Activated CD8-positive, alpha-beta memory T cell treated with anti-CD3 and anti-CD28 coated beads, Interleukin-2, amount 10 ng/mL, durations not matched to agents 7 days and 5 days (primary cell): ENCODE measurements at regions not wholly inside any gene's neighbourhood (a gene's known extent, or its start where the extent isn't known, plus 50 kb on each side); places are given as distances from the start of the nearest gene placed in this dataset.
"Not testable (repeated sequence)": the region's sequence is repeated elsewhere in the genome, so short reads cannot be mapped to it uniquely, and the experiment has no call there.

Source experiments
- ATAC-seq: fragments of 150-1000 bp; cut with Tn5 transposase; one replicate; pipeline ENCODE4 v1.10.0; 2021; ENCODE audit warnings: moderate library complexity
- CTCF ChIA-PET: fragments of 350-600 bp; sonication (Branson Sonifier 250); formaldehyde crosslinking; loops from one replicate; lab custom pipeline; 2021; ENCODE audit warnings: antibody characterized with exemption; lab: Charles Lee
- DNase-seq: peaks from one replicate; pipeline ENCODE4 v3.0.0-alpha.2; 2020
- H3K27ac Mint-ChIP-seq: one replicate; pipeline ENCODE4 v1.8.0; 2021; ENCODE audit warnings: mild to moderate bottlenecking, mixed read lengths
- H3K27me3 Mint-ChIP-seq: one replicate; pipeline ENCODE4 v1.8.0; 2021; ENCODE audit warnings: mixed read lengths
- H3K36me3 Mint-ChIP-seq: one replicate; pipeline ENCODE4 v1.8.0; 2021; ENCODE audit warnings: mild to moderate bottlenecking, mixed read lengths
- H3K4me1 Mint-ChIP-seq: one replicate; pipeline ENCODE4 v1.8.0; 2021; ENCODE audit warnings: mixed read lengths
- H3K4me3 Mint-ChIP-seq: one replicate; pipeline ENCODE4 v1.8.0; 2021; ENCODE audit warnings: mild to moderate bottlenecking, moderate library complexity, mixed read lengths
- H3K9me3 Mint-ChIP-seq: one replicate; pipeline ENCODE4 v1.8.0; 2022; ENCODE audit warnings: low read depth, mixed read lengths

DNA sequence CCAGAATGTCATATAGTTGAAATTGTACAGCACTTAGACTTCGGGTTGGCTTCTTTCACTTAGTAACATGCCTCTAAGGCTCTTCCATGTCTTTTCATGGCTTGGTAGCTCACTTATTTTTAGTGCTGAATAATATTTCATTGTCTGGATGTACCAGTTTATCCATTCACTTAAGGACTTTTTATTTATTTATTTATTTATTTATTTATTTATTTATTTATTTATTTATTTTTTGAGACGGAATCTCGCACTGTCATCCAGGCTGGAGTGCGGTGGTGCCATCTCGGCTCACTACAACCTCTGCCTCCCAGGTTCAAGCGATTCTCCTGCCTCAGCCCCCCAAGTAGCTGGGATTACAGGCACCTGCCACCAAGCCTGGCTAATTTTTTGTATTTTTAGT lies 132.9 kb upstream of the ELAC2 start:
- CTCF ChIA-PET, H3K9me3 Mint-ChIP-seq: not testable (repeated sequence)

GRCh38 chr17:13143001-13143400 lies 125.2 kb upstream of the ELAC2 start:
- DNase-seq, result no peak
- Mint-ChIP-seq H3K36me3 (no peaks in the 10 kb centered on the region), H3K9me3 (peaks cover 11% of the 10 kb centered on the region), H3K27ac (no peak overlapping the region), H3K27me3 (no peaks in the 10 kb centered on the region), H3K4me1 (no peaks in the 10 kb centered on the region), H3K4me3 (no peak overlapping the region)
- ATAC-seq, result no peak
- CTCF ChIA-PET, result no interaction called here

More for the DNA sequence above, 132.9 kb upstream of the ELAC2 start:
- not testable (repeated sequence) for DNase-seq, H3K4me1 Mint-ChIP-seq, H3K27ac Mint-ChIP-seq, H3K4me3 Mint-ChIP-seq, H3K27me3 Mint-ChIP-seq, H3K36me3 Mint-ChIP-seq, ATAC-seq

DNA sequence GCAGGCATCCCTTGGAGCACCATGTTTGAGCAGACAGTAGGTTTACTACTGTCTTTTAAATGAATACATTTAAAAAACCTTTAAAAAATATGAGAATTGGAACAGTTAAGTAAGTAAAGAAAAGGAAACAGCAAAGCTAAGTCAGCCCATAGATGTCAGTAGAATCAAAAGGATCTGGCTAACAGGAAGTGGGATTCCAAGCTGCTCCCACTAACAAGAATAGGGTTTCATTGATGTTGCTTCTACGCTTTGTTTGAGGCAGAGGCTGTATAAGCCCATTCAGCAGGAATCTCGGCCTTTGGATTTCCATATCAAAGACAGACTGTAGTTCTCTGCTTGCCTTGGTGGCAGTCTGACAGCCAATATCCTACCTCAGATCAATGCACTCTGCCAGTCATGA lies 122.9 kb upstream of the ELAC2 start:
- no peak for ATAC-seq
- Mint-ChIP-seq H3K4me3 (no peak overlapping the region), H3K36me3 (no peaks in the 10 kb centered on the region), H3K27ac (no peak overlapping the region), H3K4me1 (no peaks in the 10 kb centered on the region), H3K9me3 (peaks cover 16% of the 10 kb centered on the region), H3K27me3 (no peaks in the 10 kb centered on the region)
- CTCF ChIA-PET, result no interaction called here
- DNase-seq, result no peak

DNA sequence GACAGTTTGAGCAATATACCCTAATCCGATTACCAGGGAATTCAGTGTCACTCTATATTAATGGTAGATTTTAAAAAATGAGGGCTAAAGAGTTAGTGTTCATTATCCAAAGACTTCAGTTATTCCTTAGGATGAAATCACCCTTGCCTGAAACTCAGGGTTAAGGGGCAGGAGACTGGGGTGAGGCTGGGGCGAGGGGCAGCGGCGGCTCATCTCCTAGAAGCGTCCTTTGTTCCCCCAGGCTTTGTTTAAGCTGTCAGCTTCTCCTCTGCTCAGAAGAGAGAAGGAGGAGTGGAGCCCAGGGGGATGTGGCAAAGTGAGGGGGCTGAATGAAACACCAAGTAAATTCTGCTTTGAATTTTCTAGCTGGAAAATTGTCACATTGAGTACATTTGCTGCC lies 117.7 kb upstream of the ELAC2 start:
- DNase-seq, result no peak
- H3K9me3 Mint-ChIP-seq, result peaks cover 20% of the 10 kb centered on the region
- H3K36me3 Mint-ChIP-seq, result no peaks in the 10 kb centered on the region
- H3K27ac Mint-ChIP-seq, result no peak overlapping the region
- no peak overlapping the region for H3K4me3 Mint-ChIP-seq
- CTCF ChIA-PET, result interaction anchor here (1.4 kb wide), 1 partner anchor 104 kb away, joined by 5 read pairs; no protein-coding TSS in a partner anchor
- ATAC-seq, result no peak
- H3K4me1 Mint-ChIP-seq, result no peaks in the 10 kb centered on the region
- no peaks in the 10 kb centered on the region for H3K27me3 Mint-ChIP-seq

DNA sequence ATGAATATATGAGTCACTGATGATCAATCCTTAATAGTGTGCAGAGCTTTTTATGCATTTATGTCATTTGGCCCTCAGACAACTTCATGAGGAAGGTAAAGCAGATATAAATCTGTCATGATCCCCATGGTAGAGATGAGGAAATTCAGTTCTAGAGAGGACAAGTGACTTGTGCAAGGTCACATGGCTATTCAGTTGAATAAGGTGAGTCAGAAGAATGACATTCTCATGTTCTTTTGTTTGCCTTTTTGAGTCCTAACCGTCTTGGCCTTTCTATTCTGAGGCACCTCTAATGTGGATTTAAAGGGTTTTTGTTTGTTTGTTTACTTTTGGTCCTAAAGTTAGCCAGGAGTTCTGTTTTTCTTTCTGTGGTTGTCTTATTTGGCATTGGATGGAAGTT lies 116.2 kb upstream of the ELAC2 start:
- Mint-ChIP-seq H3K27ac (no peak overlapping the region), H3K4me3 (no peak overlapping the region), H3K4me1 (no peaks in the 10 kb centered on the region), H3K9me3 (peaks cover 12% of the 10 kb centered on the region), H3K27me3 (no peaks in the 10 kb centered on the region), H3K36me3 (no peaks in the 10 kb centered on the region)
- no peak for ATAC-seq
- no peak for DNase-seq
- CTCF ChIA-PET, result no interaction called here

DNA sequence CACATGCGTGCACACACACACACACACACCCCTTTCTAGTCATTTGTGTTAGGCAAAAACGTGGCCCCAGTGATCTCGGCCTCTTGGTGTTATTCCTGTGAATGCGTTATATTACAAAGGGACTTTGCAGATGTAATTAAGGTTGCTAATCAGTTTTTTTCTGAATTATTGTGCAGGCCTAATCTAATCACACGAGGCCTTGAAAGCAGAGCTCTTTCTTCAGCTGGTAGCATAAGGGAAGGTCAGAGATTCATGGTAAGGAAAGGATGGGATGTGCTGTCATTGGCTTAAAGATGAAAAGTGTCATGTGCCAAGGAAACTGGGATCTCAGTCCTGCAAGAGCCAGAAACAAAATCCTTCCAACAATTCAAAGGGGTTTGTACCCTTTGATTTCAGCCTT lies 113.4 kb upstream of the ELAC2 start:
- ATAC-seq (no peak), DNase-seq (no peak)
- no peaks in the 10 kb centered on the region for H3K27me3 Mint-ChIP-seq
- H3K9me3 Mint-ChIP-seq, result peaks cover 4% of the 10 kb centered on the region
- no peak overlapping the region for H3K4me3 Mint-ChIP-seq
- H3K4me1 Mint-ChIP-seq, result no peaks in the 10 kb centered on the region
- H3K27ac Mint-ChIP-seq, result no peak overlapping the region
- no peaks in the 10 kb centered on the region for H3K36me3 Mint-ChIP-seq
- CTCF ChIA-PET, result no interaction called here

GRCh38 chr17:13129356-13129755 lies 111.5 kb upstream of the ELAC2 start:
- CTCF ChIA-PET, result no interaction called here

DNA sequence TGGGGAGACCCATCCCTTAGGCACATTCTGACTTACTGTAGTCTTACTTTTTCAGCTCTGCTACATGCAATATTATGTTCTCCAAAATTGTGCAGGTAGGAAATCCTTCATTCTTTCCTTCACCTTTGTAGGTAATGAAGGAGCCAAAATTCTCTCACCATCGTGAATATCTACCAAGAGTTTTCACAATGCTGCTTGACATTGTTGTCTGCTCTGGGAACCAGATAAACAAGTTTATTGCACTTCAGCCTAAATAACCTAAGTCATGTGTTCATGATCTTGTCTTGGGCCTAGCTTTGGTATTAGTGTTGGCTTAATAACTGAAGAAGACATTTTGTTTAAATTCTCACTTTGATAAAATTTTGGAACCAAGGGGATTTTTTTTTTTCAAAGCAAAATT lies 110.8 kb upstream of the ELAC2 start:
- no peaks in the 10 kb centered on the region for H3K9me3 Mint-ChIP-seq
- ATAC-seq, result no peak
- H3K36me3 Mint-ChIP-seq, result no peaks in the 10 kb centered on the region
- DNase-seq, result no peak
- H3K4me1 Mint-ChIP-seq, result no peaks in the 10 kb centered on the region
- no peak overlapping the region for H3K4me3 Mint-ChIP-seq
- CTCF ChIA-PET, result no interaction called here
- H3K27me3 Mint-ChIP-seq, result no peaks in the 10 kb centered on the region
- H3K27ac Mint-ChIP-seq, result no peak overlapping the region

More at GRCh38 chr17:13129356-13129755, 111.5 kb upstream of the ELAC2 start:
- no peak overlapping the region for H3K4me3 Mint-ChIP-seq
- no peak for DNase-seq
- H3K27ac Mint-ChIP-seq, result no peak overlapping the region
- no peaks in the 10 kb centered on the region for H3K36me3 Mint-ChIP-seq
- H3K9me3 Mint-ChIP-seq, result no peaks in the 10 kb centered on the region
- no peak for ATAC-seq
- no peaks in the 10 kb centered on the region for H3K4me1 Mint-ChIP-seq
- no peaks in the 10 kb centered on the region for H3K27me3 Mint-ChIP-seq

- CTCF ChIA-PET, result no interaction called here
These were observed 110.2 kb upstream of the ELAC2 start for GRCh38 chr17:13127921-13128602.

GRCh38 chr17:13120864-13121263 lies 103.0 kb upstream of the ELAC2 start:
- DNase-seq (no peak), ATAC-seq (no peak)
- no peaks in the 10 kb centered on the region for H3K9me3 Mint-ChIP-seq
- H3K4me1 Mint-ChIP-seq, result no peaks in the 10 kb centered on the region
- no peaks in the 10 kb centered on the region for H3K36me3 Mint-ChIP-seq
- CTCF ChIA-PET, result no interaction called here
- no peaks in the 10 kb centered on the region for H3K27me3 Mint-ChIP-seq
- no peak overlapping the region for H3K27ac Mint-ChIP-seq
- H3K4me3 Mint-ChIP-seq, result no peak overlapping the region

More at GRCh38 chr17:13127921-13128602, 110.2 kb upstream of the ELAC2 start:
- Mint-ChIP-seq H3K4me1 (no peaks in the 10 kb centered on the region), H3K27ac (no peak overlapping the region), H3K27me3 (no peaks in the 10 kb centered on the region), H3K4me3 (no peak overlapping the region), H3K36me3 (no peaks in the 10 kb centered on the region), H3K9me3 (no peaks in the 10 kb centered on the region)
- ATAC-seq (no peak), DNase-seq (no peak)

DNA sequence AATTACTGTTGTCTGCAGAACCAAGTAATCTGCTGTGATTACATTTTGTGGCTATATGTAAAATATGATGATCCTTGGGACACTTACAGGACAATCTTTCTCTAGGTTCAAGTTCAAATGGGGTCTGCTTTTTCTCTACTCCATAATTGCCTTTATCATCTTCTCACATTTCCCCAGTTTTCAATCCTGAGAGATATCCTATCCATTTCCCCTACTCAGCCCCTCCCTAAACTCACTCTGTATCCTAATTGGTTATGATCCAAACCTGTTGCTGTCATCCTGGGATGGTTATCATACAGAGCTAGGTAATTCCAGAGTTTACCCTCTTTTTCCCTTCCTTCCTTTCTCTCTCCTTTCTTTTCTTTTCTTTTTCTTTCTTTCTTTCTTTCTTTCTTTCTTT lies 100.5 kb upstream of the ELAC2 start:
- Mint-ChIP-seq H3K4me1 (no peaks in the 10 kb centered on the region), H3K36me3 (no peaks in the 10 kb centered on the region), H3K4me3 (no peak overlapping the region), H3K27ac (no peak overlapping the region), H3K9me3 (no peaks in the 10 kb centered on the region), H3K27me3 (no peaks in the 10 kb centered on the region)
- CTCF ChIA-PET, result no interaction called here
- ATAC-seq (no peak), DNase-seq (no peak)

- Mint-ChIP-seq H3K4me1 (no peaks in the 10 kb centered on the region), H3K36me3 (no peaks in the 10 kb centered on the region), H3K4me3 (no peak overlapping the region), H3K27ac (no peak overlapping the region), H3K27me3 (no peaks in the 10 kb centered on the region), H3K9me3 (no peaks in the 10 kb centered on the region)
- ATAC-seq (no peak), DNase-seq (no peak)
- CTCF ChIA-PET, result no interaction called here
These were observed 99.8 kb upstream of the ELAC2 start for GRCh38 chr17:13117616-13118015.

DNA sequence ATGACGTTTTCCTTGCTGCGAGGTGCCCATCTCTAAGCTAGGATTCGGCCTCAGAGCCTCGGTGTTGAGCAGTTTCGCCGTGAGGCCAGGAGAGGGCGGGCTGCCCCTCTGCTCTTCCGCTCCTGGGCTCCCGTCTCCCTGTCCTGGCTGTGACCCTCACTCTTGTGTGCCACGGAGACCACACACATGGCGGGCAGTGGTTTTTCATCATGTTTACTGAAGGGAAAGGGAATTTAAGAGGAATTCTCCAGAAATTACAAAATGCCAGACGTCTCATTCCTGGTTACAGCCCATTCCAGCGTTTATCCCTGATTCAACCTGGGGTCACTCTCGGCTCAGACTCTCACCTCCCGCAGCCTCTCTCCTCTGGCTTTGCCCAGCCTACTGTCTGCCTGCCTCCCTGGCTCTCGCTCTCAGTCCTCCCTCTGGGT lies 96.8 kb upstream of the ELAC2 start:
- H3K27me3 Mint-ChIP-seq, result no peaks in the 10 kb centered on the region
- H3K4me3 Mint-ChIP-seq, result no peak overlapping the region
- ATAC-seq (no peak), DNase-seq (no peak)
- no peaks in the 10 kb centered on the region for H3K4me1 Mint-ChIP-seq
- no peak overlapping the region for H3K27ac Mint-ChIP-seq
- H3K36me3 Mint-ChIP-seq, result no peaks in the 10 kb centered on the region
- CTCF ChIA-PET, result interaction anchor here (0.7 kb wide), 1 partner anchor 13 kb away, joined by 3 read pairs; no protein-coding TSS in a partner anchor
- H3K9me3 Mint-ChIP-seq, result no peaks in the 10 kb centered on the region

DNA sequence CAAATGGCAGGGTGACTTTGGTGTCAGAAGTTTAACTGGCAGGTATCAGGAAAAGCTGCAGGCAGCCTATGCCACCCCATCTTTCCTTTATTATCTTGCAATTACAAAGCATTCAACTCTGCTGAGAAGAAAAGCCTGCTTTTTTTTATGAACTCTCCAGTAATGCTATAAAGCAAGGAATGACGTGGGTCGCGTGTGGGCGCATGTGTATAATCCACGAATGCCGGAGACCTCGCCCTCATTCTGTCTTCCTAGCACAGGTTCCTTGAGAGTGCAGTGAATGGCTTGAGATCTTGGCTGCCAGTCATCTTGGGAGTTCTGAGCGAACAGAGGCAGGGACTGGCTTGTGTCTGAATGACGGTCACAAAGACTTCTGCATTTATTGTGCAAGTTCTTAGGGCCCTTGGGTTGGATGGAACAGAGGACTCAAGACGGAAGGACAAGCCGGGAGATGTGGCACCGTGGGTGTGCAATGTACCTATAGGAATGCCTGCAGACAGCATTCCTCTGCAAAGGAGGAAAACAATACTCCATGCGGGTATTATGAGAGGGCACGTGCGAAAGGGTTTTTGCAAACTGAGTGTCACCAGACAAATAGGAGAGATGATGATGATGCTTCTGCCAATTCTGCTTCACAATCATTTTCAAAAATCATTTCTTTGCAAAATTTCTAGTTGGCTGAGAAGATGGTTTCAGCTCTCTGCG lies 96.1 kb upstream of the ELAC2 start:
- H3K9me3 Mint-ChIP-seq, result no peaks in the 10 kb centered on the region
- no peak overlapping the region for H3K27ac Mint-ChIP-seq
- CTCF ChIA-PET, result interaction anchor here (0.7 kb wide), 1 partner anchor 12 kb away, joined by 3 read pairs; no protein-coding TSS in a partner anchor
- H3K36me3 Mint-ChIP-seq, result no peaks in the 10 kb centered on the region
- H3K27me3 Mint-ChIP-seq, result no peaks in the 10 kb centered on the region
- no peak overlapping the region for H3K4me3 Mint-ChIP-seq
- ATAC-seq, result no peak
- H3K4me1 Mint-ChIP-seq, result no peaks in the 10 kb centered on the region
- DNase-seq, result no peak
